ENCODE measurements at regions not wholly inside any gene's neighbourhood (a gene's known extent, or its start where the extent isn't known, plus 50 kb on each side); places are given as distances from the start of the nearest gene placed in this dataset.

GRCh38 chr11:41659985-41660384 lies 200.5 kb upstream of the LRRC4C start:
- intact Hi-C loops (cut with DNase I): no loop called here
- H3K9me3 ChIP-seq: no peaks in the 10 kb centered on the region
- no peak for DNase-seq
- H3K9ac ChIP-seq (ENCODE audit: low read depth in 2 of 2, low read length in 2 of 2): no peak overlapping the region
- no peaks in the 10 kb centered on the region for H3K4me1 ChIP-seq
- H3K36me3 ChIP-seq: no peaks in the 10 kb centered on the region
- TF ChIP-seq, protein P1, sequence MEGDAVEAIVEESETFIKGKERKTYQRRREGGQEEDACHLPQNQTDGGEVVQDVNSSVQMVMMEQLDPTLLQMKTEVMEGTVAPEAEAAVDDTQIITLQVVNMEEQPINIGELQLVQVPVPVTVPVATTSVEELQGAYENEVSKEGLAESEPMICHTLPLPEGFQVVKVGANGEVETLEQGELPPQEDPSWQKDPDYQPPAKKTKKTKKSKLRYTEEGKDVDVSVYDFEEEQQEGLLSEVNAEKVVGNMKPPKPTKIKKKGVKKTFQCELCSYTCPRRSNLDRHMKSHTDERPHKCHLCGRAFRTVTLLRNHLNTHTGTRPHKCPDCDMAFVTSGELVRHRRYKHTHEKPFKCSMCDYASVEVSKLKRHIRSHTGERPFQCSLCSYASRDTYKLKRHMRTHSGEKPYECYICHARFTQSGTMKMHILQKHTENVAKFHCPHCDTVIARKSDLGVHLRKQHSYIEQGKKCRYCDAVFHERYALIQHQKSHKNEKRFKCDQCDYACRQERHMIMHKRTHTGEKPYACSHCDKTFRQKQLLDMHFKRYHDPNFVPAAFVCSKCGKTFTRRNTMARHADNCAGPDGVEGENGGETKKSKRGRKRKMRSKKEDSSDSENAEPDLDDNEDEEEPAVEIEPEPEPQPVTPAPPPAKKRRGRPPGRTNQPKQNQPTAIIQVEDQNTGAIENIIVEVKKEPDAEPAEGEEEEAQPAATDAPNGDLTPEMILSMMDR (IDR thresholded peaks at IDR 0.05): no peak
- H3K27ac ChIP-seq: no peak overlapping the region
- no peaks in the 10 kb centered on the region for H3K27me3 ChIP-seq
- H3K4me3 ChIP-seq: no peak overlapping the region

DNA sequence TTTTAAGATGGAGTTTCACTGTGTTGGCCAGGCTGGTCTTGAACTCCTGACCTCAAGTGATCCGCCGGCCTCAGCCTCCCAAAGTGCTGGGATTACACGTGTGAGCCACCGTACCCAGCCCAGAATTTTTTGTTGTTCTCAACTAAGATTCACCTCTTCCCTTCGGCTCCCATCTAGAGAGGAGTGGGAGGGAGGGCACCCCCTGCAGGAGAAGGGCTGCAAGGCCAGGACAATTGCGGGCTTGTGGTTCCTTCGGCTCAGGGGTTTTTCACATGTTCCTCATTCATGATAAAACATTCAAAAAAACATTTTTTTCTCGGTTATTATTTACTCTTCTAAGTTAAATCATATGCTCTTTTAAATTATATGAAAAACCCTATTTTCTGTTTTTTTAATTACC lies 201.1 kb upstream of the LRRC4C start:
- Histone ChIP-seq H3K27me3 (no peaks in the 10 kb centered on the region), H3K9ac (ENCODE audit: low read depth in 2 of 2, low read length in 2 of 2) (no peak overlapping the region), H3K36me3 (no peaks in the 10 kb centered on the region), H3K4me3 (no peak overlapping the region), H3K27ac (no peak overlapping the region), H3K9me3 (no peaks in the 10 kb centered on the region), H3K4me1 (no peaks in the 10 kb centered on the region)
- intact Hi-C loops (cut with DNase I): no loop called here
- DNase-seq: no peak
- TF ChIP-seq, protein P1 (IDR thresholded peaks at IDR 0.05): no peak

- Histone ChIP-seq H3K4me1 (no peaks in the 10 kb centered on the region), H3K9me3 (no peaks in the 10 kb centered on the region), H3K27ac (no peak overlapping the region), H3K27me3 (no peaks in the 10 kb centered on the region), H3K36me3 (no peaks in the 10 kb centered on the region), H3K4me3 (no peak overlapping the region), H3K9ac (ENCODE audit: low read depth in 2 of 2, low read length in 2 of 2) (no peak overlapping the region)
- intact Hi-C loops (cut with DNase I): no loop called here
- TF ChIP-seq, protein P1 (IDR thresholded peaks at IDR 0.05): no peak
- no peak for DNase-seq
Observed at GRCh38 chr11:41665441-41666360, 206.2 kb upstream of the LRRC4C start.

- DNase-seq: no peak
- H3K9me3 ChIP-seq: no peaks in the 10 kb centered on the region
- TF ChIP-seq, protein P1 (IDR thresholded peaks at IDR 0.05): no peak
- intact Hi-C loops (cut with DNase I): no loop called here
- H3K27ac ChIP-seq: no peak overlapping the region
- H3K36me3 ChIP-seq: no peaks in the 10 kb centered on the region
- H3K4me3 ChIP-seq: no peak overlapping the region
- H3K9ac ChIP-seq (ENCODE audit: low read depth in 2 of 2, low read length in 2 of 2): no peak overlapping the region
- no peaks in the 10 kb centered on the region for H3K27me3 ChIP-seq
- no peaks in the 10 kb centered on the region for H3K4me1 ChIP-seq
Observed at GRCh38 chr11:41666951-41667653, 207.7 kb upstream of the LRRC4C start.

GRCh38 chr11:41675205-41675604 lies 215.8 kb upstream of the LRRC4C start:
- no peaks in the 10 kb centered on the region for H3K9me3 ChIP-seq
- no peak overlapping the region for H3K9ac ChIP-seq (ENCODE audit: low read depth in 2 of 2, low read length in 2 of 2)
- no peaks in the 10 kb centered on the region for H3K4me1 ChIP-seq
- DNase-seq: no peak
- H3K27me3 ChIP-seq: no peaks in the 10 kb centered on the region
- H3K27ac ChIP-seq: no peak overlapping the region
- TF ChIP-seq, protein P1 (IDR thresholded peaks at IDR 0.05): no peak
- H3K36me3 ChIP-seq: no peaks in the 10 kb centered on the region
- no peak overlapping the region for H3K4me3 ChIP-seq
- intact Hi-C loops (cut with DNase I): no loop called here
